ENCODE measurements at regions not wholly inside any gene's neighbourhood (a gene's known extent, or its start where the extent isn't known, plus 50 kb on each side); places are given as distances from the start of the nearest gene placed in this dataset.

- TF ChIP-seq, protein P1, sequence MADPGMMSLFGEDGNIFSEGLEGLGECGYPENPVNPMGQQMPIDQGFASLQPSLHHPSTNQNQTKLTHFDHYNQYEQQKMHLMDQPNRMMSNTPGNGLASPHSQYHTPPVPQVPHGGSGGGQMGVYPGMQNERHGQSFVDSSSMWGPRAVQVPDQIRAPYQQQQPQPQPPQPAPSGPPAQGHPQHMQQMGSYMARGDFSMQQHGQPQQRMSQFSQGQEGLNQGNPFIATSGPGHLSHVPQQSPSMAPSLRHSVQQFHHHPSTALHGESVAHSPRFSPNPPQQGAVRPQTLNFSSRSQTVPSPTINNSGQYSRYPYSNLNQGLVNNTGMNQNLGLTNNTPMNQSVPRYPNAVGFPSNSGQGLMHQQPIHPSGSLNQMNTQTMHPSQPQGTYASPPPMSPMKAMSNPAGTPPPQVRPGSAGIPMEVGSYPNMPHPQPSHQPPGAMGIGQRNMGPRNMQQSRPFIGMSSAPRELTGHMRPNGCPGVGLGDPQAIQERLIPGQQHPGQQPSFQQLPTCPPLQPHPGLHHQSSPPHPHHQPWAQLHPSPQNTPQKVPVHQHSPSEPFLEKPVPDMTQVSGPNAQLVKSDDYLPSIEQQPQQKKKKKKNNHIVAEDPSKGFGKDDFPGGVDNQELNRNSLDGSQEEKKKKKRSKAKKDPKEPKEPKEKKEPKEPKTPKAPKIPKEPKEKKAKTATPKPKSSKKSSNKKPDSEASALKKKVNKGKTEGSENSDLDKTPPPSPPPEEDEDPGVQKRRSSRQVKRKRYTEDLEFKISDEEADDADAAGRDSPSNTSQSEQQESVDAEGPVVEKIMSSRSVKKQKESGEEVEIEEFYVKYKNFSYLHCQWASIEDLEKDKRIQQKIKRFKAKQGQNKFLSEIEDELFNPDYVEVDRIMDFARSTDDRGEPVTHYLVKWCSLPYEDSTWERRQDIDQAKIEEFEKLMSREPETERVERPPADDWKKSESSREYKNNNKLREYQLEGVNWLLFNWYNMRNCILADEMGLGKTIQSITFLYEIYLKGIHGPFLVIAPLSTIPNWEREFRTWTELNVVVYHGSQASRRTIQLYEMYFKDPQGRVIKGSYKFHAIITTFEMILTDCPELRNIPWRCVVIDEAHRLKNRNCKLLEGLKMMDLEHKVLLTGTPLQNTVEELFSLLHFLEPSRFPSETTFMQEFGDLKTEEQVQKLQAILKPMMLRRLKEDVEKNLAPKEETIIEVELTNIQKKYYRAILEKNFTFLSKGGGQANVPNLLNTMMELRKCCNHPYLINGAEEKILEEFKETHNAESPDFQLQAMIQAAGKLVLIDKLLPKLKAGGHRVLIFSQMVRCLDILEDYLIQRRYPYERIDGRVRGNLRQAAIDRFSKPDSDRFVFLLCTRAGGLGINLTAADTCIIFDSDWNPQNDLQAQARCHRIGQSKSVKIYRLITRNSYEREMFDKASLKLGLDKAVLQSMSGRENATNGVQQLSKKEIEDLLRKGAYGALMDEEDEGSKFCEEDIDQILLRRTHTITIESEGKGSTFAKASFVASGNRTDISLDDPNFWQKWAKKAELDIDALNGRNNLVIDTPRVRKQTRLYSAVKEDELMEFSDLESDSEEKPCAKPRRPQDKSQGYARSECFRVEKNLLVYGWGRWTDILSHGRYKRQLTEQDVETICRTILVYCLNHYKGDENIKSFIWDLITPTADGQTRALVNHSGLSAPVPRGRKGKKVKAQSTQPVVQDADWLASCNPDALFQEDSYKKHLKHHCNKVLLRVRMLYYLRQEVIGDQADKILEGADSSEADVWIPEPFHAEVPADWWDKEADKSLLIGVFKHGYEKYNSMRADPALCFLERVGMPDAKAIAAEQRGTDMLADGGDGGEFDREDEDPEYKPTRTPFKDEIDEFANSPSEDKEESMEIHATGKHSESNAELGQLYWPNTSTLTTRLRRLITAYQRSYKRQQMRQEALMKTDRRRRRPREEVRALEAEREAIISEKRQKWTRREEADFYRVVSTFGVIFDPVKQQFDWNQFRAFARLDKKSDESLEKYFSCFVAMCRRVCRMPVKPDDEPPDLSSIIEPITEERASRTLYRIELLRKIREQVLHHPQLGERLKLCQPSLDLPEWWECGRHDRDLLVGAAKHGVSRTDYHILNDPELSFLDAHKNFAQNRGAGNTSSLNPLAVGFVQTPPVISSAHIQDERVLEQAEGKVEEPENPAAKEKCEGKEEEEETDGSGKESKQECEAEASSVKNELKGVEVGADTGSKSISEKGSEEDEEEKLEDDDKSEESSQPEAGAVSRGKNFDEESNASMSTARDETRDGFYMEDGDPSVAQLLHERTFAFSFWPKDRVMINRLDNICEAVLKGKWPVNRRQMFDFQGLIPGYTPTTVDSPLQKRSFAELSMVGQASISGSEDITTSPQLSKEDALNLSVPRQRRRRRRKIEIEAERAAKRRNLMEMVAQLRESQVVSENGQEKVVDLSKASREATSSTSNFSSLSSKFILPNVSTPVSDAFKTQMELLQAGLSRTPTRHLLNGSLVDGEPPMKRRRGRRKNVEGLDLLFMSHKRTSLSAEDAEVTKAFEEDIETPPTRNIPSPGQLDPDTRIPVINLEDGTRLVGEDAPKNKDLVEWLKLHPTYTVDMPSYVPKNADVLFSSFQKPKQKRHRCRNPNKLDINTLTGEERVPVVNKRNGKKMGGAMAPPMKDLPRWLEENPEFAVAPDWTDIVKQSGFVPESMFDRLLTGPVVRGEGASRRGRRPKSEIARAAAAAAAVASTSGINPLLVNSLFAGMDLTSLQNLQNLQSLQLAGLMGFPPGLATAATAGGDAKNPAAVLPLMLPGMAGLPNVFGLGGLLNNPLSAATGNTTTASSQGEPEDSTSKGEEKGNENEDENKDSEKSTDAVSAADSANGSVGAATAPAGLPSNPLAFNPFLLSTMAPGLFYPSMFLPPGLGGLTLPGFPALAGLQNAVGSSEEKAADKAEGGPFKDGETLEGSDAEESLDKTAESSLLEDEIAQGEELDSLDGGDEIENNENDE (IDR thresholded peaks at IDR 0.05; ENCODE audit: insufficient replicate concordance, low read length), result no peak
- TF ChIP-seq POLR2A (IDR thresholded peaks at IDR 0.05; ENCODE audit: control extremely low read depth in 1 of 2, low read depth in 2 of 2, low read length in 2 of 2), result no peak
Observed at GRCh38 chr2:5970347-5970746, 278.2 kb downstream of the SOX11 start (continued).

All from H1 (cell line).